ENCODE measurements at regions not wholly inside any gene's neighbourhood (a gene's known extent, or its start where the extent isn't known, plus 50 kb on each side); places are given as distances from the start of the nearest gene placed in this dataset.
"Not testable (repeated sequence)": the region's sequence is repeated elsewhere in the genome, so short reads cannot be mapped to it uniquely, and the experiment has no call there.

- TF ChIP-seq CTCF (conservative IDR thresholded peaks at IDR 0.05; ENCODE audit: low read depth in 2 of 2); REST (IDR thresholded peaks at IDR 0.05; ENCODE audit: unreplicated experiment); EZH2phosphoT487 (IDR thresholded peaks at IDR 0.05; ENCODE audit: unreplicated experiment); POLR2AphosphoS5 (IDR thresholded peaks at IDR 0.05; ENCODE audit: low read depth); EZH2 (IDR thresholded peaks at IDR 0.05; ENCODE audit: low read depth, unreplicated experiment); JUNB (IDR thresholded peaks at IDR 0.05; ENCODE audit: unreplicated experiment); NANOG (IDR thresholded peaks at IDR 0.05; ENCODE audit: borderline replicate concordance); ZNF331 (CRISPR knock-in tag; IDR thresholded peaks at IDR 0.05; ENCODE audit: low read depth): not testable (repeated sequence)
Observed at GRCh38 chr16:55027260-55027659, 96.6 kb downstream of the IRX5 start.
